ENCODE measurements at regions not wholly inside any gene's neighbourhood (a gene's known extent, or its start where the extent isn't known, plus 50 kb on each side); places are given as distances from the start of the nearest gene placed in this dataset.

DNA sequence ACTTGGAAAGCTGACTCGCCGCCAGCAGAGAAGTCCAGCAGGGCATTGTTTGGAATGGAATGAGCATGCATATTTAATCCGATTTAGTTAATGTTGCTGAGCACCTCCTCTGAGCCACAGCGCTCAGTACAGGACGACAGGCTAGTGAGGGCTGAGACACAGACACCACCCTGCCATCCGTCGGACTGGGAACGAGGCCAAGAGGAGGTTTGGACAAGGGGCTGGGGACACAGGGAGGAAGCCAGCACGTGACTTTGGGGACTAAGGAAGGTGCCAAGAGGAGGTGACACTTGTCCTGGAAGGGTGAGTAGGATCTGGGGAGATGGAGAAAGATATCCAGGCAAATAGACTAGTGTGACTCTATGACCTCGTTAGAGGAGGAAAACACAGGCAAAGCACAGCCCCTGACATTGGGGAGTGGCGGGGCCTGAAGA is 152.5 kb upstream of the ECI2 start:
- TF ChIP-seq CTCF (conservative IDR thresholded peaks at IDR 0.05; ENCODE audit: low read length), result no peak
- no peak for TF ChIP-seq EZH2phosphoT487 (IDR thresholded peaks at IDR 0.05; ENCODE audit: borderline replicate concordance, low read depth, low read length)
- Histone ChIP-seq H3K79me2 (ENCODE audit: insufficient read depth, low read depth, low read length) (no peaks in the 10 kb centered on the region), H3K36me3 (ENCODE audit: insufficient read depth, low read length) (no peaks in the 10 kb centered on the region), H4K20me1 (ENCODE audit: insufficient read depth, low read length) (no peaks in the 10 kb centered on the region), H3K4me1 (ENCODE audit: insufficient read depth, low read length, poor library complexity, severe bottlenecking) (no peaks in the 10 kb centered on the region), H3K9me2 (ENCODE audit: insufficient read depth, low read length) (no peaks in the 10 kb centered on the region), H3K4me3 (ENCODE audit: low read depth, low read length, poor library complexity, severe bottlenecking) (no peak overlapping the region), H3K9me3 (ENCODE audit: low read length) (no peaks in the 10 kb centered on the region), H2AFZ (ENCODE audit: low read length) (no peak overlapping the region), H3K4me2 (ENCODE audit: low read length) (no peak overlapping the region), H3K27ac (ENCODE audit: low read depth, low read length, poor library complexity, severe bottlenecking) (no peak overlapping the region)
- POLR2A ChIA-PET, result no interaction called here
- CTCF ChIA-PET (ENCODE audit: unreplicated experiment), result no interaction called here
- BruUV-seq (replicated peaks), result no TSS peak
- no peak for DNase-seq (ENCODE audit: low spot score)
- intact Hi-C loops (cut with micrococcal nuclease; ENCODE audit: unreplicated experiment), result no loop called here

- intact Hi-C loops (cut with micrococcal nuclease; ENCODE audit: unreplicated experiment), result no loop called here
- Histone ChIP-seq H2AFZ (ENCODE audit: low read length) (no peak overlapping the region), H3K79me2 (ENCODE audit: insufficient read depth, low read depth, low read length) (no peaks in the 10 kb centered on the region), H3K36me3 (ENCODE audit: insufficient read depth, low read length) (no peaks in the 10 kb centered on the region), H3K4me3 (ENCODE audit: low read depth, low read length, poor library complexity, severe bottlenecking) (no peak overlapping the region), H3K4me2 (ENCODE audit: low read length) (no peak overlapping the region), H3K4me1 (ENCODE audit: insufficient read depth, low read length, poor library complexity, severe bottlenecking) (no peaks in the 10 kb centered on the region), H3K27ac (ENCODE audit: low read depth, low read length, poor library complexity, severe bottlenecking) (no peak overlapping the region), H3K9me3 (ENCODE audit: low read length) (no peaks in the 10 kb centered on the region), H4K20me1 (ENCODE audit: insufficient read depth, low read length) (no peaks in the 10 kb centered on the region), H3K9me2 (ENCODE audit: insufficient read depth, low read length) (no peaks in the 10 kb centered on the region)
- no peak for DNase-seq (ENCODE audit: low spot score)
- BruUV-seq (replicated peaks), result no TSS peak
- TF ChIP-seq EZH2phosphoT487 (IDR thresholded peaks at IDR 0.05; ENCODE audit: borderline replicate concordance, low read depth, low read length) (no peak), CTCF (conservative IDR thresholded peaks at IDR 0.05; ENCODE audit: low read length) (no peak)
- CTCF ChIA-PET (ENCODE audit: unreplicated experiment), result no interaction called here
- POLR2A ChIA-PET, result no interaction called here
Measured at GRCh38 chr6:4287372-4287771, 152.0 kb upstream of the ECI2 start.

- H3K9me3 ChIP-seq (ENCODE audit: low read length), result no peaks in the 10 kb centered on the region
- no peaks in the 10 kb centered on the region for H3K4me1 ChIP-seq (ENCODE audit: insufficient read depth, low read length, poor library complexity, severe bottlenecking)
- no peak overlapping the region for H2AFZ ChIP-seq (ENCODE audit: low read length)
- intact Hi-C loops (cut with micrococcal nuclease; ENCODE audit: unreplicated experiment), result no loop called here
- H3K9me2 ChIP-seq (ENCODE audit: insufficient read depth, low read length), result no peaks in the 10 kb centered on the region
- no peak overlapping the region for H3K27ac ChIP-seq (ENCODE audit: low read depth, low read length, poor library complexity, severe bottlenecking)
- no peak overlapping the region for H3K4me3 ChIP-seq (ENCODE audit: low read depth, low read length, poor library complexity, severe bottlenecking)
- no peak overlapping the region for H3K4me2 ChIP-seq (ENCODE audit: low read length)
- DNase-seq (ENCODE audit: low spot score), result no peak
- no peak for TF ChIP-seq CTCF (conservative IDR thresholded peaks at IDR 0.05; ENCODE audit: low read length)
- no peak for TF ChIP-seq EZH2phosphoT487 (IDR thresholded peaks at IDR 0.05; ENCODE audit: borderline replicate concordance, low read depth, low read length)
- no peaks in the 10 kb centered on the region for H3K36me3 ChIP-seq (ENCODE audit: insufficient read depth, low read length)
- H4K20me1 ChIP-seq (ENCODE audit: insufficient read depth, low read length), result no peaks in the 10 kb centered on the region
- H3K79me2 ChIP-seq (ENCODE audit: insufficient read depth, low read depth, low read length), result no peaks in the 10 kb centered on the region
- no TSS peak for BruUV-seq (replicated peaks)
- ChIA-PET POLR2A (interaction anchor here (0.8 kb wide), 1 partner anchor 16 kb away, joined by 3 read pairs; no protein-coding TSS in a partner anchor), CTCF (ENCODE audit: unreplicated experiment) (no interaction called here)
Measured at GRCh38 chr6:4282926-4283325, 147.6 kb upstream of the ECI2 start.
